Suppressor macrophage treated with lipopolysaccharide for 1 hour (primary cell): ENCODE measurements at regions not wholly inside any gene's neighbourhood (a gene's known extent, or its start where the extent isn't known, plus 50 kb on each side); places are given as distances from the start of the nearest gene placed in this dataset.
"Not testable (repeated sequence)": the region's sequence is repeated elsewhere in the genome, so short reads cannot be mapped to it uniquely, and the experiment has no call there.

Experiments used
- DNase-seq, 3 donors: peaks; one replicate each; pipeline ENCODE4 v3.0.0-alpha.2; 2020 to 2022

- no peak for DNase-seq
These were observed 75.2 kb upstream of the CD28 start for GRCh38 chr2:203631068-203631757.

- peak; percentile 45 to 68 (median 68) for DNase-seq
These were observed 69.6 kb upstream of the CD28 start for GRCh38 chr2:203636588-203637470.

DNA sequence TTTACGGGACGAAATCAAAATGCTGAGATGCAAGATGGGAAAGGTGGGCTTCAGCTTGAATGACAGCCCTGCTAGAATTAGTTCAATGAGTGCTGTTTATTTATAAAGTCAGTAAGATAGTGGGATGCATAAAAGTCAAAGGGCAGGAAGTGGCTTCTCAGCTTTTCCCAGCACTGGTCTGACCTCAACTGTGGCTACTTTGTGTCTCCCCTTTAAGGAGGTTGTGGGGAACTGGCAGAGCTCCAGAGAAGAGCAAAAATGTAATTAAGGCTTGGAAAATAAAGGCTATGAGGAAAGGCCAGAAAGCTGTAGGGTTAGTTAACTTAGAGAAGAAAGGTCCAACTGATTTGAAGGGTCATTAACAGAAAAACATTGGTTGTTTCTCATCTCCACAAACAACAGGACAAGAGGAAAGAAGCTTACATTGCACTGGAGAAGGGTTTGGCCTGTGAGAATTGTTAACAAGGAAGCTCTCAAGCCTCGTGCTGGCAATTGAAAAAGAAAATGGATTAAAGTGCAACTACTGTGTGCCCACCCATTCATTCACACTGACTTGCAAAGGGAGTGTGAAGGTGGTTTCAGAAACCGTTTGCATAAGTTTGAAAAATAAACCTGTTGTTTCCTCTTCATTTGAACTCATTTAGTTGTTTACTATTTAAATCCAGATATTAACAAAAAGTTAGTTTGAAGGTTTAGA, 68.8 kb upstream of the CD28 start:
- no peak for DNase-seq

- DNase-seq, result not testable (repeated sequence)
These were observed 64.6 kb upstream of the CD28 start for GRCh38 chr2:203641865-203642264.

DNA sequence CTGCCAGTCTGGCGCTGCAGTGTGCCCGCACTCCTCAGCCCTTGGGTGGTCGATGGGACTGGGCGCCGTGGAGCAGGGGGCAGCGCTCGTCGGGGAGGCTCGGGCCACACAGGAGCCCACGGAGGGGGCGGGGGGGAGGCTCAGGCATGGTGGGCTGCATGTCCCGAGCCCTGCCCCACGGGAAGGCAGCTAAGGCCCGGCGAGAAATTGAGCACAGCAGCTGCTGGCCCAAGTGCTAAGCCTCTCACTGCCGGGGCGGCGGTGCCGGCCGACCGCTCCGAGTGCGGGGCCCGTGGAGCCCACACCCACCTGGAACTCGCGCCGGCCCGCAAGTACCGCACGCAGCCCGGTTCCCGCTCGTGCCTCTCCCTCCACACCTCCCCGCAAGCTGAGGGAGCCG, 63.6 kb upstream of the CD28 start:
- not testable (repeated sequence) for DNase-seq

GRCh38 chr2:203645831-203646230, 60.6 kb upstream of the CD28 start:
- DNase-seq, result peak in 1 of 3 donors; percentile 40

- DNase-seq, result no peak
These were observed 60.1 kb upstream of the CD28 start for GRCh38 chr2:203646266-203646864.

GRCh38 chr2:203646961-203647360, 59.5 kb upstream of the CD28 start:
- DNase-seq, result no peak

GRCh38 chr2:203647579-203647978, 58.9 kb upstream of the CD28 start:
- DNase-seq, result no peak

- no peak for DNase-seq
These were observed 58.2 kb upstream of the CD28 start for GRCh38 chr2:203648273-203648672.

DNA sequence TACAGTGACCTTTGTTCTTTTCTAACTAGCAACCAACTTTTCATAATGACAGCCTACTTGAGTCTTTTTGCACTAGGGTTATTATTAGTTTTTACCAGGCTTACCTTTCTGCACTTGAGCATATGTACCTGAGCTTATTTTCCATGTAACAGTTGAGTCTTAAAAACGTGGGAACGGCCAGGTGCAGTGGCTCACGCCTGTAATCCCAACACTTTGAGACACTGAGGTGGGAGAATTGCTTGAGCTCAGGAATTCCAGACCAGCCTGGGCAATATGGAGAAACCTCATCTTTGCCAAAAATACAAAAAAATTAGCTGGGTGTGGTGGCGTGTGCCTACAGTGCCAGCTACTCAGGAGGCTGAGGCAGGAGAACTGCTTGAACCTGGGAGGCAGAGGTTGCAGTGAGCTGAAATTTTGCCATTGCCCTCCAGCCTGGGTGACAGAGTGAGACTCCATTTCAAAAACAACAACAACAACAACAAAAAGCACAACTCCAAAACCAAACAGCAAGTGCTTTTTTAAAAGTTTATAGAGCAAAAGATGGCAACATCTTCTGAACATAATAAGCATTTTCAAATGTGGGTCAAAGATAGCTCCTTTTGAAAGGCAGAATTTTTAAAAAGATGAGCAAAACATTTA, 57.1 kb upstream of the CD28 start:
- no peak for DNase-seq

GRCh38 chr2:203650860-203651613, 55.4 kb upstream of the CD28 start:
- DNase-seq, result peak; percentile 61 to 72 (median 71)

DNA sequence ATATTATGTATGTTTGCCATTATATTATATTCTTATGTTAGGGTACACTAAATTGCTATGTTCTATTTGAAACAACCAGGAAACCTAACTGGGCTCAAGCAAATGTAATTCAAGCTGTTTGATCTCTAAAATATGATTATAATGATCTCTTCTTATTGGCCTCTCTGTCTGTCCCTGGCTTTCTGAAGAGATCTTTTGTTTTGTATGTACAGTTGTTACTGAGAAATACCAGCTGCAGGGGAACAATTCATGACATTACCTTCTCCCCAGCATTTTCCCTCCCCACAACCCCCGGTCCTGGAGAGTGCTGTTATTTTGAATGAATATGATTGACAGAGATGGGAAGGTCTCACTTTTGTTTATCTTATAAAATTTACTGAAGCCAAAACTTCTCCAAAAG, 54.8 kb upstream of the CD28 start:
- no peak for DNase-seq

- peak; percentile 43 to 57 (median 53) for DNase-seq
These were observed 51.6 kb upstream of the CD28 start for GRCh38 chr2:203654826-203655225.

- DNase-seq, result peak; percentile 92 to 97 (median 95)
These were observed 49.7 kb upstream of the CD28 start for GRCh38 chr2:203656522-203657287.
